ENCODE measurements at regions not wholly inside any gene's neighbourhood (a gene's known extent, or its start where the extent isn't known, plus 50 kb on each side); places are given as distances from the start of the nearest gene placed in this dataset.
A peak's percentile ranks its signal among the peaks of the same experiment; 100 is the strongest.
"Not testable (repeated sequence)": the region's sequence is repeated elsewhere in the genome, so short reads cannot be mapped to it uniquely, and the experiment has no call there.

DNA sequence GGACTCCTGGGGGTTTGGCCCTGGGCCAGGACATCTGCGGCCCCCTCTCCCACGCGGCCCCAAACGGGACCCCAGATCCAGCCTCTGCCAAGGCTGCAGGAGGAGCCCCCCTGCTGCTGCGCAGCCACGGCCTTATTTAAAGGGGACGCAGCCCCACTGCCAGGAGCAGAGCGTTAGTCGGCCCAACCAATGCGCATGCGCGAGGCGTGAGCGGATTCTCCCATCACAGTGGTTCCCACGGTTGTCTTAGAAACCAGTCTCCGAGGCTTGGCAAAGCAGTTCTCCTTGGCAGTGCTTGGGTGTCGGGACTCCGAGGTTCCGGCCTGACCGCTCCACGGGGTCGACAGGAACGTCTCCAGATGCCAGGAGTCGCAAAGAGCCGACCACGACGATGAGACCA lies 288.3 kb upstream of the ZNF337 start:
- no peak for DNase-seq (ENCODE audit: low read depth)
- H3K4me3 ChIP-seq (ENCODE audit: low read depth, low read length): no peak overlapping the region
- TF ChIP-seq CTCF (IDR thresholded peaks at IDR 0.05; ENCODE audit: insufficient read depth, low read length): no peak

DNA sequence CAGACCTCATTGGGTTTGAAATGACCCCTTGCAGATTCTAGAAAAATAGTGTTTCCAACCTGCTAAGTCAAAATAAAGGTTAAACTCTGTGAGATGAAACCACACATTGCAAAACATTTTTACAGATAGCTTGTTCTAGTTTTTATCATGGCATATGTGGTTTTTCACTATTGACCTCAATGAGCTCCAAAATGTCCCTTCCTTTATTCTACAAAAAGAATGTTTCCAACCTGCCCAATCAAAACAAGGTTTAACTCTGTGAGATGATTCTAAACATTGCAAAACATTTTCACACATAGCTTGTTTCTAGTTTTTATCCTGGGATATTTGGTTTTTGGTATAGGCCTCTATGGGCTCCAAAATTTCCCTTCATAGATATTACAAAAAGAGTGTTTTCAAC lies 286.0 kb upstream of the ZNF337 start:
- not testable (repeated sequence) for H3K4me3 ChIP-seq (ENCODE audit: low read depth, low read length); DNase-seq (ENCODE audit: low read depth)

DNA sequence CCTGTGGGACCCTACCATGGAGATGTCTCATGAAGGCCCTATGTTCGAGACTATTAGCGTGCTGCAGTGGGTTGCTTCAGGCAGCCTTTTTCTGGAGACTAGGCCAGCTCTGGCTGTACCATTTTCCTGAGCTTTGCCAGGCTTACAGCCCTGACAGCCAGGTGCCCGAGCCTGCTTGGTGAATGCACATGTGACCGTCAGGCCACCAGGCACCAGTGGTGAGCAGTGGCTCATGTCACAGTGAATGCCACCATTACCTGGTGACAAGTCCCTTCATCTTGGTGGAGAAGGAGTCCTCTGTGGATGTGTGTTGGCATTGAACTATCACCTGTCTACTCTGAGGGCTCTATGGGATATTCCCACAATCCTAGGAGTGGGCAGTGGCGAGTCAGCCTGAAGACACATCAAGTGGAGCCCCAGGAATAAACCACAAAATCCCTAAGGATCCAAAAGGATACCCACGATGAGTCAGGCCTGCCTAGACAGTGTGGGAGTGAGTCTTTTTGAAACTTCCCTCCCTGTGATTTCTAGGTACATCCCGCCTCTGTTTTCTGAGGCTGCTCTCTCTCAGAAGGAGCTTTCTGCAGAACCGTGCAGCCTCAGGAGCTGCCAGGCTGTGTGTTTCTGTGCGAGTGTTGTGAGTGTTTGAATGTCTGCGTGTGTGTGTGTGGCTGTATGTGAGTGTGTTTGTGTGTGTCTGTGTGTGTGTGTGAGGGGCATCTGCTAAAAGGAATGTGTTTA lies 282.0 kb upstream of the ZNF337 start:
- not testable (repeated sequence) for DNase-seq (ENCODE audit: low read depth); H3K4me3 ChIP-seq (ENCODE audit: low read depth, low read length)

GRCh38 chr20:25975816-25976215 lies 279.2 kb upstream of the ZNF337 start:
- not testable (repeated sequence) for H3K4me3 ChIP-seq (ENCODE audit: low read depth, low read length); DNase-seq (ENCODE audit: low read depth)

DNA sequence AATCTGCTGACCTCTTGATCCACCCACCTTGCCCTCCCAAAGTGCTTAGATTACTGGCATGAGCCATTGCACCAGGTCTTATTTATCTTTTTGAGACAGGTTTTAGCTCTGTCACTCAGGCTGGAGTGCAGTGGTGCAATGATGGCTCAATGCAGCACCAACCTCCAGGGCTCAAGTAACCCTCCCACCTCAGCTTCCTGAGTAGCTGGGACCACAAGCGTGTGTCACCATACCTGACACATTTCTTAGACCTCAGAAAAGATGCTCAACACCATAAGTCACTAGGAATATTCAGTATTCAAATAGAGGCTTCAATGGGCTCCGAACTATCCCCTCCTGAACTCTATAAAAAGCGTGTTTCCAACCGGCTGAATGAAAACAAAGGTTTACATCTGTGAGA lies 268.6 kb upstream of the ZNF337 start:
- not testable (repeated sequence) for DNase-seq (ENCODE audit: low read depth)

DNA sequence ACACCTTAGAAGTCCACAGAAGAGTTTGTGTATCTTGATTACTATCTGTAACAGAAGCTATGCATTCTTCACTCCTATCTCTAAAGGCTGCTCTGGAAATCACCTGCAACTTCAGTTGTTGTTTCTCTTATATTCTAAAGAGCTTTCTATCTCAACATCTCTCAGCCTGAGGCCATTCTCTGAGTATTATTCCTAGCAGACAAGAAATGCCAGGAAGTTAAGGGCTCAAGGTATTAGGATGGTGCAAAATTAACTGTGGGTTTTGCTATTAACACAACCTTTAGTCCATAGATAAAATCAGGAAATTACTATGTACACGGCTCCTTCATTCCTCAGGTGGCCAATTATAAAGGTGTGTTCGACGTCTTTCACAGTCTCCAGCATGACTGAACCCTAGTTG lies 257.2 kb upstream of the ZNF337 start:
- not testable (repeated sequence) for DNase-seq (ENCODE audit: low read depth); H3K4me3 ChIP-seq (ENCODE audit: low read depth, low read length)

More for the DNA sequence above, 268.6 kb upstream of the ZNF337 start:
- H3K4me3 ChIP-seq (ENCODE audit: low read depth, low read length): not testable (repeated sequence)

DNA sequence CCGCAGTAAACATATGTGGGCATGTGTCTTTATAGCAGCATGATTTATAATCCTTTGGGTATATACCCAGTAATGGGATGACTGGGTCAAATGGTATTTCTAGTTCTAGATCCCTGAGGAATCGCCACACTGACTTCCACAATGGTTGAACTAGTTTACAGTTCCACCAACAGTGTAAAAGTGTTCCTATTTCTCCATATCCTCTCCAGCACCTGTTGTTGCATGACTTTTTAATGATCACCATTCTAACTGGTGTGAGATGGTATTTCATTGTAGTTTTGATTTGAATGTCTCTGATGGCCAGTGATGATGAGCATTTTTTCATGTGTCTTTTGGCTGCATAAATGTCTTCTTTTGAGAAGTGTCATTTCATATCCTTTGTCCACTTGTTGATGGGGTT lies 238.6 kb upstream of the ZNF337 start:
- DNase-seq (ENCODE audit: low read depth); H3K4me3 ChIP-seq (ENCODE audit: low read depth, low read length): not testable (repeated sequence)

- DNase-seq (ENCODE audit: low read depth); H3K4me3 ChIP-seq (ENCODE audit: low read depth, low read length): not testable (repeated sequence)
Observed at GRCh38 chr20:25932806-25933205, 236.2 kb upstream of the ZNF337 start.

DNA sequence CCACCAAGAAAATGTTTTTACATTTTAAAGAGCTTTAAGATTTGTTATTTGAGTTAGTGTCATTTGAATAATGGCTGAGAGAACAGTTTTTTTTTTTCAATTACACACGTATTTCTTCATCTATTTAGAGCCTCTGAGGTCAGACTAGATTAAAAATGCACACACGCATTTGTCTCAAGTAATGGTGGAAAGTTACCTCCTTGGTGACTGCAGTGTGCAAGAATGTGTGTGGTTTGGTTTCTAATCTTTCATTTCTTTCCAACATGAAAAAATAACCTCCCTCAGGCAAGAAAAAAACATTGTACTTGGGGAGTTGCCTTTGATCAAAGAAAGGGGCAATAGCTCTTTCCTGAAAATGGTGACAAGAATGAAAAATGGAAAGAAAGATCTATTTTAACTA lies 235.5 kb upstream of the ZNF337 start:
- peak; percentile 49 for DNase-seq (ENCODE audit: low read depth)
- H3K4me3 ChIP-seq (ENCODE audit: low read depth, low read length): not testable (repeated sequence)

DNA sequence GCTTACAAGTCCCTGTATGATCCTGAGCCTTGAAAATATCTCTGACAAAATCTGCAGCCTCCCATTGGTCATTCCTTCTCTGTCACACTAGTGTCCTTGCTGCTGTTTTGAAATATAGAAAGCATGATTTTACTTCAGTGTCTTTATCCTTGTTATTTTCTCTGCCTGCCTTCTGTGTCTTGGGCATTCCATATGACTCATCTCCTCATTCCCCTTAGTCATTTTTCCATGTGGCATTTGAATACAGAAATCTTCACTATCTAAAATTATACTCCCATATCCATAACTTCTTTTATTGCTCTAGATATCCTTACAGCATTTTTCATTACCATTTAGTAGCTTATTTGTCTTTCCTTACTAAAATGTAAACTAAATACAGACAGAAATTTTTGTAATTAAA lies 205.7 kb upstream of the ZNF337 start:
- peak; percentile 4 for DNase-seq (ENCODE audit: low read depth)
- H3K4me3 ChIP-seq (ENCODE audit: low read depth, low read length): not testable (repeated sequence)

DNA sequence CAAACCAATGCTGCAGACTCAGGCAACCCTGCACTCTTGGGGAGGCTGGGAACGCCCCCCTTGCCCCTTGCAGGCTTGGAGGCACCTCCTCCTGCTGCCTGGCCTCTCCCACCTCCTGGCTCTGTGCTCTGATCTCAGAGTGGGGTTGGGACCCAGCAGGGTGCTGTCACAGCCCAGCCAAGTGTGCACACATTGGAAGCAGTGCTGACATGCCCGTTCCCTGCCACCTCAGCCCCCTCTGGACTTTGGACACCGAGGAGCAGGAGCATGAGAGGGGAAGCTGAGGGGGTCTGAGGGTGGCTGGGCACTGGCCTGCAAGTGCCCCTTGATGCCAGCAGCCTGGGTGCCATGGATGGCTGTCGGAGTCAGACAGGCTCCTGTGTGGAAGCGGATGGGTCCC lies 202.0 kb upstream of the ZNF337 start:
- H3K4me3 ChIP-seq (ENCODE audit: low read depth, low read length); DNase-seq (ENCODE audit: low read depth): not testable (repeated sequence)

DNA sequence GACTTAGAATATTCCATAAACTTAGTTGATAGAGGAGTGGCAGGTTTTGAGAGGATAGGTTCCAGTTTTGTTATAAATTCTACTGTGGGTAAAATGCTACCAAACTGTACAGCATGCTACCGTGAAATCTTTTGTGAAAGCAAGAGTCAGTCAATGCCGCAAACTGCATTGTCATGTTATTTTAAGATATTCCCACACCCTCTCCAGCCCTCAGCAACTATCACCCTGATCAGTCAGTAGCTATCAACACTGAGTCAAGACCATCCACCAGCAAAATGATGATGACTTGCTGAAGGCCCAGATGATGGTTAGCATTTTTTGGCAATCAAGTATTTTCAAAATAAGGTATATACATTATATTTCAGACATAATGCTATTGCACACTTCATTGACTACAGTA lies 182.4 kb upstream of the ZNF337 start:
- DNase-seq (ENCODE audit: low read depth); H3K4me3 ChIP-seq (ENCODE audit: low read depth, low read length): not testable (repeated sequence)

DNA sequence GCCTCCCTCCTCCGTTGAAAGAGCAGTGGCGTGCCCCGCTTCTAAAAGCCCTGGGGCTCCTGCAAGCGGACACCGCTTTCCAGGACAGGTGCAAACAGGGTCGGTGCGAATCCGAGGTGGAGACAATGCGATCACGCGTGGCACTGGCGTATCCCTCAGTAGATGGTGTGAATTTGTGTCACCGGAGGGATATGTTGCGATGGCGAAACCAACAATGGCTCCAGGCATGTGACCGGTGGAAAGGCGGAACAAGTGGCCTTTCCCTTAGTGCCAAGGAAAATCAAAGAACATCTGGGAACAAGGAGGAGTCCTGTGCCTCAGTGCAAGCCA lies 172.0 kb upstream of the ZNF337 start:
- not testable (repeated sequence) for DNase-seq (ENCODE audit: low read depth)
- H3K4me3 ChIP-seq (ENCODE audit: low read depth, low read length): peak overlapping the region; percentile 48
